ENCODE measurements at regions not wholly inside any gene's neighbourhood (a gene's known extent, or its start where the extent isn't known, plus 50 kb on each side); places are given as distances from the start of the nearest gene placed in this dataset.
"Not testable (repeated sequence)": the region's sequence is repeated elsewhere in the genome, so short reads cannot be mapped to it uniquely, and the experiment has no call there.

- no peak for DNase-seq (ENCODE audit: low spot score)
These were observed 408.8 kb upstream of the ACTBL2 start for GRCh38 chr5:57891443-57891842.

DNA sequence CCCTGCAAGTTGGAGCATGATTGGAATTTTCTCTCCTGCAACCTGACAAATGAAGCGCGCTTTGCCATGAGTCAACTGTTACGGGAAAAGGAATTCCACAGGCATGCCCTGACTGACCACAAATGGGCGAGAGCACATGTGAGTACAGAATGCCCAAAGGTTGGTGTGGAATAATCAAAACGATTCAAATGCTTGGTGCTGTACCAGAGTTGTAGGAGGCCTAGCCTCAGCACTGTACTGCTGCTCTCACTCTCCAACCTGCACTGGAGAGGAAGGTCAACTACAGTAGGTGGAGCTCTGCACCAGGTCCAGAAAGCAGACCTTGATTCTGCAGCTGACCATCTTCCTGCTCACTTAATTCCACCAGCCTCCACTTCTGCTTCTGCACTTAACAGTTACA, 406.9 kb upstream of the ACTBL2 start:
- no peak for DNase-seq (ENCODE audit: low spot score)

GRCh38 chr5:57887851-57888621, 405.4 kb upstream of the ACTBL2 start:
- DNase-seq (ENCODE audit: low spot score): peak; percentile 29

- DNase-seq (ENCODE audit: low spot score): no peak
These were observed 401.9 kb upstream of the ACTBL2 start for GRCh38 chr5:57884346-57885102.

- no peak for DNase-seq (ENCODE audit: low spot score)
These were observed 397.6 kb upstream of the ACTBL2 start for GRCh38 chr5:57880216-57880615.

DNA sequence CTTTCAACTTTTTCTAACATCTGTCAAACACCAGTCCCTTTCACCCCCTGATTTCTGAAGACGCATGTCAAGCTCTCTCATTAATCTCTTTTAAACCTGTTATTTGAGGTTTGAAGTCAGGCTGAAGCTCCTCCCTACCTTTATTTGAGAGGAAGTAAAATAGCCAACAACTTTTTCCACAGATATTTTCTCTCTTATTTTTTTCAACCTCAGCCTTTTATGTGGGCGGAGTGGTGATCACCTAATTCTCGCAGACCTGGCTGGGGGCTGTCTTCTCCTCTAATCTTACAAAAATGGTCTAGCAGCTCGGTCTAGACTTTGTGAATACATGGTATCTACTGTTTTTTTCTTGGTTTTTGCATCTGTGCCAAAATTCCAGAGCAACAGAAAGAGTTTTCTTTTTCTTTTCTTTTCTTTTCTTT, 395.7 kb upstream of the ACTBL2 start:
- no peak for DNase-seq (ENCODE audit: low spot score)

- DNase-seq (ENCODE audit: low spot score): no peak
These were observed 388.9 kb upstream of the ACTBL2 start for GRCh38 chr5:57871496-57871895.

DNA sequence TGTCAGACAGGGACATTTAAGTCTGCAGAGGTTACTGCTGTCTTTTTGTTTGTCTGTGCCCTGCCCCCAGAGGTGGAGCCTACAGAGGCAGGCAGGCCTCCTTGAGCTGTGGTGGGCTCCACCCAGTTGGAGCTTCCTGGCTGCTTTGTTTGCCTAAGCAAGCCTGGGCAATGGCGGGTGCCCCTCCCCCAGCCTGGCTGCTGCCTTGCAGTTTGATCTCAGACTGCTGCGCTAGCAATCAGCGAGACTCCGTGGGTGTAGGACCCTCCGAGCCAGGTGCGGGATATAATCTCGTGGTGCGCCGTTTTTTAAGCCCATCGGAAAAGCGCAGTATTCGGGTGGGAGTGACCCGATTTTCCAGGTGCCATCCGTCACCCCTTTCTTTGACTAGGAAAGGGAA, 387.7 kb upstream of the ACTBL2 start:
- not testable (repeated sequence) for DNase-seq (ENCODE audit: low spot score)

DNA sequence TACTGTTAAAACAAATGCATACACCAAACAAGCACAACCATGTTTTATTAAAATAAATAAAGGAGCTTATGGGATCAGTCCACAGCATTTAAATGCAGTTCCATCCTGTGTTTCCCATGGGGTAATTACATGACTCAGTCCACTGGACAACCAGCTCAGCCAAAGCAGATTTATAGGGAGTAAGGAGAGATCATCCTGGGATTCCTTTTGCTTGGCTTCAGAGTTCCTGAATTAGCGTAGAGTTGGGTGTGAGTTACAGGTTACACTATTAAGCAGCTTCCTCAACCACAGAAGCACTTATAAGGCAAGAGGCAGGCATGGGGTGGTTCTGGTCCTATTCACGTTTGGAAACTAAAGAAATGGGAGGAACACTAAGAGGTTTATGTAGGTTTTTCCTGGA, 381.1 kb upstream of the ACTBL2 start:
- no peak for DNase-seq (ENCODE audit: low spot score)

- DNase-seq (ENCODE audit: low spot score): no peak
These were observed 380.3 kb upstream of the ACTBL2 start for GRCh38 chr5:57862942-57863341.

- DNase-seq (ENCODE audit: low spot score): no peak
These were observed 379.9 kb upstream of the ACTBL2 start for GRCh38 chr5:57862471-57862911.

DNA sequence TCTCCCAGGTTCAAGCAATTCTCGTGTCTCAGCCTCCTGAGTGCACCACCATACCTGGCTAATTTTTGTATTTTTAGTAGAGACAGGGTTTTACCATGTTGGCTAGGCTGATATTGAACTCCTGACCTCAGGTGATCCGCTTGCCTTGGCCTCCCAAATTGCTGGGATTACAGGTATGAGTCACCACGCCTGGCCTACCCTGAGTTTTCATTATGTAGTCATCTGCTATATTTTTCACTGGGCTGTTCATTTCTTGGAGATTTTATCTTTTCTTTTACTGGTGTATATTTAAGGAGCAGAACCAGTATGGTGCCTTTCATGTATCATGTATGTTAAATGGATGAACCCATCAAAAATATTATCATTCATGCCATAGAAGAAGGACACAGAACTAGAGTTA, 377.0 kb upstream of the ACTBL2 start:
- no peak for DNase-seq (ENCODE audit: low spot score)

GRCh38 chr5:57858905-57859304, 376.3 kb upstream of the ACTBL2 start:
- no peak for DNase-seq (ENCODE audit: low spot score)

- no peak for DNase-seq (ENCODE audit: low spot score)
These were observed 375.1 kb upstream of the ACTBL2 start for GRCh38 chr5:57857696-57858095.

DNA sequence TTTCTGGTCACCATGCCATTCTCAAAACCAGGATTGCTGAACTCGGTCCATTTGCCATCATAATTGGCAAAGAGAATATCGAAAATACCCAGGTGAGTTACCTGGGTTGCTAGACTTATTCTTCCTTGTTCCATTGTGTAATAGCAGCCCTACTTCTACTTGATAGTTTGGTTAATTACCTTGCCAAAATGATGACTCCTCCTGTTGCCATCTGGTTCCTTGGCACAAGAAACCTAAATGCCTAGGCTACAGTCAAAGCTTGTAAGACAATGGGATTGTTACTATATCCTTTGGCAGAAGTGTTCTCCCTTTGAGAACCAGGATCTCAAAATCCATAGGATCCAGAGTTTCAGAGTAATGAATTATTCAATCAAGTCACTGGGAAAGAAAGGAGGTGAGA, 373.2 kb upstream of the ACTBL2 start:
- no peak for DNase-seq (ENCODE audit: low spot score)

GRCh38 chr5:57853929-57854697, 371.5 kb upstream of the ACTBL2 start:
- DNase-seq (ENCODE audit: low spot score): no peak

DNA sequence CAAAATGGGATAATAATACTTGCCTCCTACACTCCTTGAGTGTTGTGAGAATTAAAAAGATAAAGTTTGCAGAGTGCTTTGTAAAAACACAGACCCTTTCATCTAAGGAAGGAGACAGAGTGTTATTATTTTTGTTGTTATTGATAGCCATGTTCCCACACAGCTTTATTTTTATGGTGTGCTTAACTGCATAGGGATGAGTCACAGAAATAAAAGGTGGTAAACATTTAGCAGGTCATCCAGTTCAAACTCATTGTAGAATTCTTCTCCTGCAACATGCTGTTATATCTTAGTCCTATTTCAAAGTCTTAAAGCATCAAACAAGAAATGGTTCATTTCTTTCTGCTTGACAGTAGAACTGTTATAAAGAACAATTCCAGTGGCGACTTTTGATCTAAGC, 367.5 kb upstream of the ACTBL2 start:
- no peak for DNase-seq (ENCODE audit: low spot score)

DNA sequence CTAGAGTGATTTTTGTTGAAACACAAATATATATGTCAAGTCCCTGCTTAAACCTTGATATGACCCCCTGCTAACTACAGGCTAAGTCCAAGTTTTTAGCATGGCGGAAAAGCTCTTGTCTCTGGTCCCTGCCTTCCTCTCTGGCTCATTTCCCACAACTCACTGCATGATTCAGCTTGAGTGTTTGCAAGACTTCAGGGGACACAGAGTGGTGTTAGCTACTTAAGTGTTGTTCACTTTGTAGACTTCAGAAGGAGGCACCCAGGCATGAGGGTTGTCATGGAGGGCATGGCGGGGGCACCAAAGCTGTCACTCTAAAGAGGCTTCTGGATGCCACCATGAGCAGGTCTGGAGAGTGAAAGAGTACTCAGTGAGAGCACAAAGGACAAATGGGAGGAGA, 362.4 kb upstream of the ACTBL2 start:
- no peak for DNase-seq (ENCODE audit: low spot score)

- DNase-seq (ENCODE audit: low spot score): no peak
These were observed 361.8 kb upstream of the ACTBL2 start for GRCh38 chr5:57844410-57844809.

DNA sequence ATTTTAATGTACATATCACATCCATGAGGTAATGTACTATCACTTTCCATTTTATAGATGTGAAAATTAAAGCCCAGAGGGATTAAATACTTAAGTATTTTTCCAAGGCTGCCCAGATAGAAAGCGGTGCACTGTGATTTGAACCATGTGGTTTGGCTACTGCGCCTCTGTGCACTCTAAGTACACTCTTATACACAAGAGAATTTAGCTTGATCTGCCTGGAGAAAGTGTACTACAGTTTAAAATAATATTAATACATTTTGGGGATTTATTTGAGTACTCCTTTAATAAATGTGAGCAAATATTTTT, 360.4 kb upstream of the ACTBL2 start:
- no peak for DNase-seq (ENCODE audit: low spot score)

GRCh38 chr5:57842364-57843058, 359.9 kb upstream of the ACTBL2 start:
- no peak for DNase-seq (ENCODE audit: low spot score)

- DNase-seq (ENCODE audit: low spot score): no peak
These were observed 359.2 kb upstream of the ACTBL2 start for GRCh38 chr5:57841676-57842363.

Data from cerebellar cortex (tissue), 1 donor.